ENCODE measurements at regions not wholly inside any gene's neighbourhood (a gene's known extent, or its start where the extent isn't known, plus 50 kb on each side); places are given as distances from the start of the nearest gene placed in this dataset.

DNA sequence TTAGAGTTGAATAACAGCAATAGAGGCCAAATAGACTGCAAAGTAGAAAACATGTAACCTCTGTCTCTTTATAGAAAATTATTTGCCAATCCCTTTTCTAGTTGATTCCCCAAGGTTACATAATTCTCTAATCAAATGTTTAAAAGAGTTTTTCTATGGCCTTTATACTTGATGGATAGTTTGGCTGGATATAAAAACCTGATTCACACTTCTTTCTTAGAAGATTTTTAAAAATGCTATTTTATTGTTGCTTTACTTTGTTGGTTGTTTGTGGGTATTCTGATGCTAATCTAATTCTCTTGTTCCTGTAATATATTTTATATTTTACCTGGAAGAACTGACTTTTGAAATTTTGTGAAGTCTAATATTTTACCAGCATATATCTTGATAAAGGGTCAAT is 331.1 kb upstream of the MTPN start (continued):
- TF ChIP-seq, protein P1, sequence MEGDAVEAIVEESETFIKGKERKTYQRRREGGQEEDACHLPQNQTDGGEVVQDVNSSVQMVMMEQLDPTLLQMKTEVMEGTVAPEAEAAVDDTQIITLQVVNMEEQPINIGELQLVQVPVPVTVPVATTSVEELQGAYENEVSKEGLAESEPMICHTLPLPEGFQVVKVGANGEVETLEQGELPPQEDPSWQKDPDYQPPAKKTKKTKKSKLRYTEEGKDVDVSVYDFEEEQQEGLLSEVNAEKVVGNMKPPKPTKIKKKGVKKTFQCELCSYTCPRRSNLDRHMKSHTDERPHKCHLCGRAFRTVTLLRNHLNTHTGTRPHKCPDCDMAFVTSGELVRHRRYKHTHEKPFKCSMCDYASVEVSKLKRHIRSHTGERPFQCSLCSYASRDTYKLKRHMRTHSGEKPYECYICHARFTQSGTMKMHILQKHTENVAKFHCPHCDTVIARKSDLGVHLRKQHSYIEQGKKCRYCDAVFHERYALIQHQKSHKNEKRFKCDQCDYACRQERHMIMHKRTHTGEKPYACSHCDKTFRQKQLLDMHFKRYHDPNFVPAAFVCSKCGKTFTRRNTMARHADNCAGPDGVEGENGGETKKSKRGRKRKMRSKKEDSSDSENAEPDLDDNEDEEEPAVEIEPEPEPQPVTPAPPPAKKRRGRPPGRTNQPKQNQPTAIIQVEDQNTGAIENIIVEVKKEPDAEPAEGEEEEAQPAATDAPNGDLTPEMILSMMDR (IDR thresholded peaks at IDR 0.05) = no peak
- TF ChIP-seq ZC3H11A (IDR thresholded peaks at IDR 0.05) = no peak
- no peak for TF ChIP-seq RARB (CRISPR knock-in tag; IDR thresholded peaks at IDR 0.05)
- no peak for TF ChIP-seq GATA3 (IDR thresholded peaks at IDR 0.05; ENCODE audit: borderline replicate concordance)

DNA sequence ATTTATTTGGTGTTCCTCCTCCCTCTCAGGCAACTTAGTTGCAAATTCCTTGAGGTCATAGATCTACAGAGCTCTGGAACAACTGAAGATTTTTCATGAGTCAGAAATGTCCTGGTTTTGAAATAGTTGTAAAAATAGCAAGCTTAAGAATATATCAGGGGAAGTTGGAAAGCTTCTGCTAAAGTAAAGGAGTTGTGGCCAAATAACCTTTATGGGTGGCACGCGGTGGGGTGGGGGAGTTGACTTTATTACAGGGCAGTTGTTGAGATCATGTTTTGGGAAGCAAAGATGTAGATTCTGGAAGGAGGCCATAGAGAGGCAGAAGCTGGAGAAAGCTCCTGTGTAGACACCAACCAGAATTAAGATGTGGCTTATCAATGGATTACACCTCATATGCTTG is 326.0 kb upstream of the MTPN start:
- Histone ChIP-seq H3K27ac (no peak overlapping the region), H3K9me3 (peaks cover 1% of the 10 kb centered on the region; the same call in 2 of the 3 replicates), H3K4me2 (no peak overlapping the region), H3K4me3 (no peak overlapping the region), H3K4me1 (no peaks in the 10 kb centered on the region)
- ATAC-seq (no peak), DNase-seq (ENCODE audit: low read depth in 1 of 2, low spot score in 1 of 2) (no peak), FAIRE-seq (no peak)
- WGBS (ENCODE audit: missing lambda C conversion rate) = 2% methylated on average over 2 of the region's 2 CpGs
- ChIA-PET CTCF (no interaction called here), POLR2A (no interaction called here)
- TF ChIP-seq, protein P2, sequence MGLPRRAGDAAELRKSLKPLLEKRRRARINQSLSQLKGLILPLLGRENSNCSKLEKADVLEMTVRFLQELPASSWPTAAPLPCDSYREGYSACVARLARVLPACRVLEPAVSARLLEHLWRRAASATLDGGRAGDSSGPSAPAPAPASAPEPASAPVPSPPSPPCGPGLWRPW (IDR thresholded peaks at IDR 0.05) = no peak
- no peak for TF ChIP-seq NFE2L2 (conservative IDR thresholded peaks at IDR 0.05; ENCODE audit: low read length)
- no peak for TF ChIP-seq PHF8 (IDR thresholded peaks at IDR 0.05; ENCODE audit: borderline replicate concordance, low read depth)
- TF ChIP-seq, protein P3, sequence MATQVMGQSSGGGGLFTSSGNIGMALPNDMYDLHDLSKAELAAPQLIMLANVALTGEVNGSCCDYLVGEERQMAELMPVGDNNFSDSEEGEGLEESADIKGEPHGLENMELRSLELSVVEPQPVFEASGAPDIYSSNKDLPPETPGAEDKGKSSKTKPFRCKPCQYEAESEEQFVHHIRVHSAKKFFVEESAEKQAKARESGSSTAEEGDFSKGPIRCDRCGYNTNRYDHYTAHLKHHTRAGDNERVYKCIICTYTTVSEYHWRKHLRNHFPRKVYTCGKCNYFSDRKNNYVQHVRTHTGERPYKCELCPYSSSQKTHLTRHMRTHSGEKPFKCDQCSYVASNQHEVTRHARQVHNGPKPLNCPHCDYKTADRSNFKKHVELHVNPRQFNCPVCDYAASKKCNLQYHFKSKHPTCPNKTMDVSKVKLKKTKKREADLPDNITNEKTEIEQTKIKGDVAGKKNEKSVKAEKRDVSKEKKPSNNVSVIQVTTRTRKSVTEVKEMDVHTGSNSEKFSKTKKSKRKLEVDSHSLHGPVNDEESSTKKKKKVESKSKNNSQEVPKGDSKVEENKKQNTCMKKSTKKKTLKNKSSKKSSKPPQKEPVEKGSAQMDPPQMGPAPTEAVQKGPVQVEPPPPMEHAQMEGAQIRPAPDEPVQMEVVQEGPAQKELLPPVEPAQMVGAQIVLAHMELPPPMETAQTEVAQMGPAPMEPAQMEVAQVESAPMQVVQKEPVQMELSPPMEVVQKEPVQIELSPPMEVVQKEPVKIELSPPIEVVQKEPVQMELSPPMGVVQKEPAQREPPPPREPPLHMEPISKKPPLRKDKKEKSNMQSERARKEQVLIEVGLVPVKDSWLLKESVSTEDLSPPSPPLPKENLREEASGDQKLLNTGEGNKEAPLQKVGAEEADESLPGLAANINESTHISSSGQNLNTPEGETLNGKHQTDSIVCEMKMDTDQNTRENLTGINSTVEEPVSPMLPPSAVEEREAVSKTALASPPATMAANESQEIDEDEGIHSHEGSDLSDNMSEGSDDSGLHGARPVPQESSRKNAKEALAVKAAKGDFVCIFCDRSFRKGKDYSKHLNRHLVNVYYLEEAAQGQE (IDR thresholded peaks at IDR 0.05) = no peak
- no peak for TF ChIP-seq HOXB5 (CRISPR knock-in tag; IDR thresholded peaks at IDR 0.05)
- TF ChIP-seq ZC3H11A (IDR thresholded peaks at IDR 0.05) = no peak
- no peak for TF ChIP-seq ESRRA (IDR thresholded peaks at IDR 0.05; ENCODE audit: borderline replicate concordance, low read length)
- no peak for TF ChIP-seq SREBF2 (IDR thresholded peaks at IDR 0.05)
- no peak for TF ChIP-seq EP300 (IDR thresholded peaks at IDR 0.05)
- no peak for TF ChIP-seq KDM5A (IDR thresholded peaks at IDR 0.05)
- TF ChIP-seq EHF (CRISPR knock-in tag; IDR thresholded peaks at IDR 0.05) = no peak
- no peak for TF ChIP-seq FOSB (CRISPR knock-in tag; IDR thresholded peaks at IDR 0.05)
- TF ChIP-seq CHD4 (IDR thresholded peaks at IDR 0.05; ENCODE audit: borderline replicate concordance) = no peak
- TF ChIP-seq, protein P4, sequence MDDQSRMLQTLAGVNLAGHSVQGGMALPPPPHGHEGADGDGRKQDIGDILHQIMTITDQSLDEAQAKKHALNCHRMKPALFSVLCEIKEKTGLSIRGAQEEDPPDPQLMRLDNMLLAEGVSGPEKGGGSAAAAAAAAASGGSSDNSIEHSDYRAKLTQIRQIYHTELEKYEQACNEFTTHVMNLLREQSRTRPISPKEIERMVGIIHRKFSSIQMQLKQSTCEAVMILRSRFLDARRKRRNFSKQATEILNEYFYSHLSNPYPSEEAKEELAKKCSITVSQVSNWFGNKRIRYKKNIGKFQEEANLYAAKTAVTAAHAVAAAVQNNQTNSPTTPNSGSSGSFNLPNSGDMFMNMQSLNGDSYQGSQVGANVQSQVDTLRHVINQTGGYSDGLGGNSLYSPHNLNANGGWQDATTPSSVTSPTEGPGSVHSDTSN (IDR thresholded peaks at IDR 0.05) = no peak
- no peak for TF ChIP-seq ZFP36 (IDR thresholded peaks at IDR 0.05; ENCODE audit: borderline replicate concordance, partially characterized antibody)
- no peak for TF ChIP-seq JUNB (IDR thresholded peaks at IDR 0.05)

DNA sequence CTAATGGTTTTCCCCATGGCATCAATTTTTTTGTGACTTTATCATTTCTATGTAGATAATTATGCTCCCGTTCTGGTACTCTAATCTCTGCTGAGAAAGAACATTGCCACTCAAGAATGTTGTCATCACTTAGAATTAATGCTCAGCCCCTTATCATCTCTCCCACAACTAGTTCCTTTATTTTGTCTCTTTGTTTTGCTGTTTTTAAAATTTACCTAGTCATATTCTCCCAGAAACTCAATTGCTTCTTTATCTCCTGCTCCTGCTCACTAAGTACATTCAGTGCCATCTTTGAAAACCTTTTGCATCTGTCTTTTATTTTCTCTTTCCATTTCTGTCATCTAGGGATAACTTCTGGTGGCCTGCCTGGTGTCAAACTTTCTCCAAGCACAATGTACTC is 324.9 kb upstream of the MTPN start:
- no peak for FAIRE-seq
- CTCF ChIA-PET = no interaction called here
- Histone ChIP-seq H3K9me3 (no peaks in the 10 kb centered on the region; the same call in 2 of the 3 replicates), H3K27ac (no peak overlapping the region), H3K4me1 (no peaks in the 10 kb centered on the region), H3K4me2 (no peak overlapping the region), H3K4me3 (no peak overlapping the region)
- 36% methylated on average over 1 of the region's 1 CpG for WGBS (ENCODE audit: missing lambda C conversion rate)
- TF ChIP-seq MYC (IDR thresholded peaks at IDR 0.05; ENCODE audit: borderline replicate concordance, low read length) (no peak), TFCP2L1 (CRISPR knock-in tag; IDR thresholded peaks at IDR 0.05) (no peak), MAFK (IDR thresholded peaks at IDR 0.05; ENCODE audit: partially characterized antibody) (no peak), ESRRA (IDR thresholded peaks at IDR 0.05; ENCODE audit: borderline replicate concordance, low read length) (no peak), SREBF2 (IDR thresholded peaks at IDR 0.05) (no peak), EHF (CRISPR knock-in tag; IDR thresholded peaks at IDR 0.05) (no peak), NFE2L2 (conservative IDR thresholded peaks at IDR 0.05; ENCODE audit: low read length) (no peak)
- TF ChIP-seq, protein P3 (IDR thresholded peaks at IDR 0.05) = no peak
- TF ChIP-seq, protein P5, sequence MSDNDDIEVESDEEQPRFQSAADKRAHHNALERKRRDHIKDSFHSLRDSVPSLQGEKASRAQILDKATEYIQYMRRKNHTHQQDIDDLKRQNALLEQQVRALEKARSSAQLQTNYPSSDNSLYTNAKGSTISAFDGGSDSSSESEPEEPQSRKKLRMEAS (IDR thresholded peaks at IDR 0.05) = no peak
- DNase-seq (ENCODE audit: low read depth in 1 of 2, low spot score in 1 of 2) = no peak
- POLR2A ChIA-PET = no interaction called here
- ATAC-seq = no peak
